AG10803 (cell line): ENCODE measurements at regions not wholly inside any gene's neighbourhood (a gene's known extent, or its start where the extent isn't known, plus 50 kb on each side); places are given as distances from the start of the nearest gene placed in this dataset.

Experiments
- DNase-seq: peaks from one replicate; pipeline ENCODE4 v3.0.0; 2010; ENCODE audit warnings: low read depth
- H3K4me3 ChIP-seq: 2 replicates; pipeline ENCODE4 v1.5.1; 2011; ENCODE audit warnings: mild to moderate bottlenecking, low read length, control low read depth
- TF ChIP-seq, protein P1 (sequence below): conservative IDR thresholded peaks from 2 replicates; pipeline ENCODE4 v1.5.1; 2011; ENCODE audit warnings: mild to moderate bottlenecking, low read length, control low read depth, inconsistent platforms

DNA sequence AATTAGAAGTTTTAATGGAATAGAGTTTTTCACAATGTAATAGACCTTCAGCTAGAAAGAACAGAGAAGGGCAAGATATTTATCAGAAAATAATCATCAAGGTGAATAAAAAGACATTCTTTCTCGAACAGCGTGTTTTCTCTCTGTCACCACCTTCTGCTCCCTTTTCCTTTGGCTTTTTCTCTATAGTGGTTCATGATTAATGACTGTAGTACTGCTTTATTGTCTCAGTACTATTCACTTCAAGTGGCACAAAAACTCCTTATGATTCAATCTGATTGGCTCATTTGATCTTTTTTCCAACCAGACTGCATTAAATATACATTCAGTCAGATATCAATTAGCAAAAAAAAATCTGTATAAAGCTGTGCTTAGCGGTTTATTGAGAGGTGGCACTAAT, 516.0 kb downstream of the OTOL1 start:
- H3K4me3 ChIP-seq: no peak overlapping the region
- no peak for DNase-seq
- TF ChIP-seq, protein P1, sequence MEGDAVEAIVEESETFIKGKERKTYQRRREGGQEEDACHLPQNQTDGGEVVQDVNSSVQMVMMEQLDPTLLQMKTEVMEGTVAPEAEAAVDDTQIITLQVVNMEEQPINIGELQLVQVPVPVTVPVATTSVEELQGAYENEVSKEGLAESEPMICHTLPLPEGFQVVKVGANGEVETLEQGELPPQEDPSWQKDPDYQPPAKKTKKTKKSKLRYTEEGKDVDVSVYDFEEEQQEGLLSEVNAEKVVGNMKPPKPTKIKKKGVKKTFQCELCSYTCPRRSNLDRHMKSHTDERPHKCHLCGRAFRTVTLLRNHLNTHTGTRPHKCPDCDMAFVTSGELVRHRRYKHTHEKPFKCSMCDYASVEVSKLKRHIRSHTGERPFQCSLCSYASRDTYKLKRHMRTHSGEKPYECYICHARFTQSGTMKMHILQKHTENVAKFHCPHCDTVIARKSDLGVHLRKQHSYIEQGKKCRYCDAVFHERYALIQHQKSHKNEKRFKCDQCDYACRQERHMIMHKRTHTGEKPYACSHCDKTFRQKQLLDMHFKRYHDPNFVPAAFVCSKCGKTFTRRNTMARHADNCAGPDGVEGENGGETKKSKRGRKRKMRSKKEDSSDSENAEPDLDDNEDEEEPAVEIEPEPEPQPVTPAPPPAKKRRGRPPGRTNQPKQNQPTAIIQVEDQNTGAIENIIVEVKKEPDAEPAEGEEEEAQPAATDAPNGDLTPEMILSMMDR: no peak

DNA sequence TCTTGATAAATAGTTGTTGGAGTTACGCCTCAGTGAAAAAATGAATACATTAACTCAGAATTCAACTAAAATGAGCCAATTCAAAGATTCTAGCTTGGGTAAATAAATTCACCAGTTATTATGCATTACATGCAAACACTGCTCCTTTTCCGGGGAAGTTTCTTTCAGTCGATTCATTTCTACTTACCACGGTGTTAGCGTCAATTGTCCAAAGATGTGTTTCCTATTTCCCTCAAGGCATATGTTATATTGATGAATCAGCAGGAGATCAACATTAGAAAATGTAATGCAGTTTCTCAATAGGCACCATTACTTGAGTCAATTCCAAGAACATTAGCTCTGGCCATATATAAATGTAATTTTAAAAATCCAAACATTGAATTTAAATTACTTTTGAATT, 517.7 kb downstream of the OTOL1 start:
- TF ChIP-seq, protein P1: no peak
- DNase-seq: no peak

DNA sequence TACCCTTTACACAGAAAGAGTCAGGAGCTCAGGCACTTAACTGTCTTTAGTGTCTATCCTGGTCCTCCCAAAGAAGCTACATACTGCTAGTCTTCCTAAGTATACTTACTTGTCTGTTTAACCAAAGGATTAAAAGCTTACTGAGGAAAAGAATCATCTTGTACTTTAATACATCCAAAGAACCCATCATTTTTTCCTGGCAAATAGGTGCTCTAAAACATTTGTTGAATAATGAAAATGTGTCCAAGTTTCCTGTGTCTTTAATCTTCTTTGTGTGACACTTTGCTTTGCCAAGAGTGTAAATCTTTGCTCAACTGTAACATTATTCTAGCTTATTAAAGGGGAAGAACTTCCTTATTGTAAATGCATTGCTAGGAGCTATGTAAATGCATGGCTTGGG, 519.2 kb downstream of the OTOL1 start:
- H3K4me3 ChIP-seq: no peak overlapping the region
- TF ChIP-seq, protein P1: no peak
- DNase-seq: no peak

More for the DNA sequence above, 517.7 kb downstream of the OTOL1 start:
- H3K4me3 ChIP-seq: no peak overlapping the region

DNA sequence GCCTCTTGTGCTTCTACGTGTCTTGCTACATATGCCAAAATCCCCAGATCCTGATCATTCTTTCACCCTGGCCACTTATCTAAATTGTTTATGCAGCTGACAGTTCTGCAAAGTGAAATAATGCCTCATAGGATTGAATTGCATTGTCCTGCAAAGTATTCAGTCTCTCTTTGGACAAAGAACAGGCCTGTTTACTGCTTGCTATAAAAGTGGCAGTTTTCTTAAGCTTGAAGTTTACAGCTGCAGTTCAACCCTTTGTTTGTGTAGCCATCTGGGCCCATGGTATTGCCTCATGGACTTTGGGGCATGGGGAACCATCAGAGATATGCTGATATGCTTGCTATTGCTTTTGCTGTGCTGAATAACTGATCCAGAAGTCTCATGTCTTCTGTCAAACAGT, 523.2 kb downstream of the OTOL1 start:
- H3K4me3 ChIP-seq: no peak overlapping the region
- TF ChIP-seq, protein P1: no peak
- DNase-seq: no peak

DNA sequence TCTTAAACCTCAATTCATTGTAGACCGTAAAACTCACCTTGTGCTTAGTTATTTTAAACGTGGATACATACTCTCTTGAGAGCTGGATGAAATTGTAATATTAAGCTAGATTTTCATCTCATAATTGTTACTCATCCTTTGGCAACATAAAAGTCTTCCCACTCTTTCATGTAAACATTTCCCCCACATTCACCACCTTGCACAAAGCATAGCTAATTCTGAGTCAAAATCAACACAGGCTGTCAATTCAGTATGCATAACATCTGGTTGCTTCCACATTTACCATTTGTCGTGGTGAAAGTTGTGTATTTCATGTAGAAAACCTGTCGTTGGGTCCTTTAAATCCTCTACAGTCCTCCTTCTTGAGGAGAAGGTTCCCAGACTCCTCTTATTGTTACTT, 524.6 kb downstream of the OTOL1 start:
- no peak overlapping the region for H3K4me3 ChIP-seq
- no peak for DNase-seq
- TF ChIP-seq, protein P1: no peak

DNA sequence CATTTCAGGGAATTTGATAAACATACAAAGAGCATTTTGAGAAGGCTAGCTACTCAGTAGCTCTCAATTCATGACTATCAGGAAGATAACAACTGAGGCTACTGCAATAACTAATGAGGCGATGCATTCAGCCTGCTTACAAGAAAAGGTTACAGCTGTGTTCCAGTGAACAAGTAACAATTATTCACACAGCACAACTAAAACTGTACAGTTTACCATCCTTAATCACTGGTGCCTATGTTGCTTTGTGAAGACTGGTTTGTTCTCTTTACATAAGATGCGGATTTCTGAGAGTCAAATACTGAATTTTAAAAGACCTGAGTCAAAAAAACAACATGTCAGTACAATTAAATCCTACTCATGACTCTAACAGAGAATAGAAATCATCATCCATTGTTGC, 526.3 kb downstream of the OTOL1 start:
- no peak for DNase-seq

DNA sequence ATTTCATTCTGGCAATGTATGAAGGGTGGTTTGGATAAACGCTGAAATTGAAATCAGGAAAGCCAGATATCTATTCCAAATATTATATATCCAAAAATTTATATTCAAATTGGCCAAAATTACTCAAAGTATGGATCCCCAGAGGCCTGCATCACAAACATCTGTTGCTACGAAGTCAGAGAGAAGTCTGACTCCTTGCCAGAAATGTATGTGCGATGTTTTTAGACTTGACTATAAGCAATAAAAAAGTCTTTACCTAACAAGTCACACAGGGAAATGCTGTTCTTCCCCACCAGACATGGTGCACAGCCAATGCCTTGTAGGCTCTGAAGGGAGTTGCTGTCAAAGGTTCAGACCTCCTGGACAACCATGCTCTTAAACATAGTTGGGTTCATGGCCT, 533.1 kb downstream of the OTOL1 start:
- DNase-seq: no peak
- TF ChIP-seq, protein P1: no peak
- H3K4me3 ChIP-seq: no peak overlapping the region

More for the DNA sequence above, 526.3 kb downstream of the OTOL1 start:
- no peak overlapping the region for H3K4me3 ChIP-seq
- TF ChIP-seq, protein P1: no peak
